WTC11 (cell line): ENCODE measurements at regions not wholly inside any gene's neighbourhood (a gene's known extent, or its start where the extent isn't known, plus 50 kb on each side); places are given as distances from the start of the nearest gene placed in this dataset.

Experiments used
- ATAC-seq: fragments of 200-7000 bp; cut with Tn5 transposase; 2 replicates; pipeline ENCODE4 v1.10.0; 2021; ENCODE audit warnings: mild to moderate bottlenecking, moderate library complexity
- CTCF ChIA-PET: fragments of 300-600 bp; sonication (Branson Sonifier 250); formaldehyde crosslinking; loops from one replicate; lab custom pipeline; 2021; ENCODE audit warnings: antibody characterized with exemption; lab: Charles Lee
- POLR2A ChIA-PET: fragments of 350-600 bp; sonication (Branson Sonifier 250); formaldehyde crosslinking; loops from one replicate; lab custom pipeline; 2021; ENCODE audit warnings: antibody characterized with exemption; lab: Charles Lee
- DNase-seq: peaks from one replicate; pipeline ENCODE4 v3.0.0; 2021; ENCODE audit warnings: low spot score
- H3K27ac Mint-ChIP-seq: 2 replicates; pipeline ENCODE4 v1.8.0; 2021; ENCODE audit warnings: mixed read lengths
- H3K27me3 Mint-ChIP-seq: 2 replicates; pipeline ENCODE4 v1.8.0; 2021; ENCODE audit warnings: low read depth, mild to moderate bottlenecking, moderate library complexity, mixed read lengths
- H3K36me3 Mint-ChIP-seq: 2 replicates; pipeline ENCODE4 v1.8.0; 2021; ENCODE audit warnings: mixed read lengths
- H3K4me1 Mint-ChIP-seq: 2 replicates; pipeline ENCODE4 v1.8.0; 2022; ENCODE audit warnings: mixed read lengths
- H3K4me3 Mint-ChIP-seq: 2 replicates; pipeline ENCODE4 v1.8.0; 2021; ENCODE audit warnings: mild to moderate bottlenecking, moderate library complexity, mixed read lengths
- H3K9me3 Mint-ChIP-seq: 2 replicates; pipeline ENCODE4 v1.8.0; 2021; ENCODE audit warnings: mixed read lengths
- EMX1 ChIP-seq: fragments of 250-450 bp; sonication (Bioruptor Pico); IDR thresholded peaks from 2 replicates; pipeline ENCODE4 v1.8.0; 2021; ENCODE audit warnings: mild to moderate bottlenecking
- FOXJ3 ChIP-seq: sonication (generic); formaldehyde crosslinking; IDR thresholded peaks from 2 replicates; pipeline ENCODE4 v1.9.0; 2021; ENCODE audit warnings: missing genetic modification reagents, mild to moderate bottlenecking, borderline replicate concordance
- MXD4 ChIP-seq: fragments of 250-450 bp; sonication (Bioruptor Pico); IDR thresholded peaks from 2 replicates; pipeline ENCODE4 v1.8.0; 2021; ENCODE audit warnings: mild to moderate bottlenecking, moderate library complexity, borderline replicate concordance
- NFYB ChIP-seq: sonication (generic); formaldehyde crosslinking; conservative IDR thresholded peaks from 2 replicates; pipeline ENCODE4 v1.8.0; 2022; ENCODE audit warnings: low read depth, missing genetic modification reagents
- NR2C2 ChIP-seq: sonication (generic); formaldehyde crosslinking; IDR thresholded peaks from 2 replicates; pipeline ENCODE4 v1.8.0; 2022; ENCODE audit warnings: mild to moderate bottlenecking, missing genetic modification reagents
- NR3C1 ChIP-seq: sonication (generic); formaldehyde crosslinking; conservative IDR thresholded peaks from 2 replicates; pipeline ENCODE4 v1.8.1; 2023; ENCODE audit warnings: low read depth, mild to moderate bottlenecking, missing genetic modification reagents
- SMAD3 ChIP-seq: sonication (generic); formaldehyde crosslinking; IDR thresholded peaks from 2 replicates; pipeline ENCODE4 v1.8.0; 2022; ENCODE audit warnings: missing genetic modification reagents, mild to moderate bottlenecking, borderline replicate concordance
- SMAD4 ChIP-seq: sonication (generic); formaldehyde crosslinking; IDR thresholded peaks from 2 replicates; pipeline ENCODE4 v1.8.0; 2022; ENCODE audit warnings: mild to moderate bottlenecking, missing genetic modification reagents
- TCF7 ChIP-seq: sonication (generic); formaldehyde crosslinking; IDR thresholded peaks from 2 replicates; pipeline ENCODE4 v1.8.0; 2022; ENCODE audit warnings: mild to moderate bottlenecking, low read depth, missing genetic modification reagents, moderate library complexity
- TEAD4 ChIP-seq: sonication (generic); formaldehyde crosslinking; IDR thresholded peaks from 2 replicates; pipeline ENCODE4 v1.8.0; 2022; ENCODE audit warnings: mild to moderate bottlenecking, missing genetic modification reagents
- ZNF121 ChIP-seq: sonication (generic); formaldehyde crosslinking; IDR thresholded peaks from 2 replicates; pipeline ENCODE4 v1.8.0; 2023; ENCODE audit warnings: missing genetic modification reagents
- ZNF423 ChIP-seq: fragments of 250-450 bp; sonication (Bioruptor Pico); IDR thresholded peaks from 2 replicates; pipeline ENCODE4 v2.1.2; 2022; ENCODE audit warnings: mild to moderate bottlenecking, moderate library complexity
- ZNF671 ChIP-seq: fragments of 250-450 bp; sonication (Bioruptor Pico); IDR thresholded peaks from 2 replicates; pipeline ENCODE4 v1.8.0; 2021; ENCODE audit warnings: mild to moderate bottlenecking
- TF ChIP-seq, protein P1 (sequence below): sonication (generic); formaldehyde crosslinking; IDR thresholded peaks from 2 replicates; pipeline ENCODE4 v1.8.1; 2022; ENCODE audit warnings: missing genetic modification reagents, borderline replicate concordance
- TF ChIP-seq, protein P2 (sequence below): sonication (generic); formaldehyde crosslinking; IDR thresholded peaks from 2 replicates; pipeline ENCODE4 v1.8.1; 2023; ENCODE audit warnings: mild to moderate bottlenecking, missing genetic modification reagents
- TF ChIP-seq, protein P3 (sequence below): sonication (generic); formaldehyde crosslinking; IDR thresholded peaks from 2 replicates; pipeline ENCODE4 v1.8.1; 2023; ENCODE audit warnings: mild to moderate bottlenecking, missing genetic modification reagents
- TF ChIP-seq, protein P4 (sequence below): sonication (generic); formaldehyde crosslinking; IDR thresholded peaks from 2 replicates; pipeline ENCODE4 v1.8.0; 2022; ENCODE audit warnings: mild to moderate bottlenecking, missing genetic modification reagents
- TF ChIP-seq, protein P5 (sequence below): sonication (generic); formaldehyde crosslinking; IDR thresholded peaks from 2 replicates; pipeline ENCODE4 v1.8.1; 2022; ENCODE audit warnings: low read depth, missing genetic modification reagents, borderline replicate concordance
- TF ChIP-seq, protein P6 (sequence below): sonication (generic); formaldehyde crosslinking; IDR thresholded peaks from 2 replicates; pipeline ENCODE4 v1.8.1; 2022; ENCODE audit warnings: low read depth, mild to moderate bottlenecking, moderate library complexity, missing genetic modification reagents, borderline replicate concordance
- TF ChIP-seq, protein P7 (sequence below): sonication (generic); formaldehyde crosslinking; IDR thresholded peaks from 2 replicates; pipeline ENCODE4 v1.8.0; 2022; ENCODE audit warnings: missing genetic modification reagents

DNA sequence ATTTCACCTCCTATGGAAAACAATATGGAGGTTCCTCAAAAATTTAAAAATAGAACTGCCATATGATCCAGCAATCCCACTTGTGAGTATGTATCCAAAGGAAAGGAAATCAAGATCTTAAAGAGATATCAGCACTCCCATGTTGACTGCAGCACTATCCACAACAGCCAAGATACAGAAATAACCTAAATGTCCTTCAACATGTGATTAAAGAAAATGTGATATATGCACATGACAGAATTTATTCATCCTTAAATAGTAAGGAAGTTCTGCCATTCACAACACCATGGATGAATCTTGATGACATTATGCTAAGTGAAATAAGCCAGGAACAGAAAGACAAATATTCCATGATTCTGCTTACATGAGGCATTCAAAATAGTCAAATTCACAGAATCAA, 303.6 kb upstream of the LRRN1 start (continued):
- TF ChIP-seq, protein P1, sequence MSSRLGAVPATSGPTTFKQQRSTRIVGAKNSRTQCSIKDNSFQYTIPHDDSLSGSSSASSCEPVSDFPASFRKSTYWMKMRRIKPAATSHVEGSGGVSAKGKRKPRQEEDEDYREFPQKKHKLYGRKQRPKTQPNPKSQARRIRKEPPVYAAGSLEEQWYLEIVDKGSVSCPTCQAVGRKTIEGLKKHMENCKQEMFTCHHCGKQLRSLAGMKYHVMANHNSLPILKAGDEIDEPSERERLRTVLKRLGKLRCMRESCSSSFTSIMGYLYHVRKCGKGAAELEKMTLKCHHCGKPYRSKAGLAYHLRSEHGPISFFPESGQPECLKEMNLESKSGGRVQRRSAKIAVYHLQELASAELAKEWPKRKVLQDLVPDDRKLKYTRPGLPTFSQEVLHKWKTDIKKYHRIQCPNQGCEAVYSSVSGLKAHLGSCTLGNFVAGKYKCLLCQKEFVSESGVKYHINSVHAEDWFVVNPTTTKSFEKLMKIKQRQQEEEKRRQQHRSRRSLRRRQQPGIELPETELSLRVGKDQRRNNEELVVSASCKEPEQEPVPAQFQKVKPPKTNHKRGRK (CRISPR knock-in tag) = no peak
- TF ChIP-seq, protein P2, sequence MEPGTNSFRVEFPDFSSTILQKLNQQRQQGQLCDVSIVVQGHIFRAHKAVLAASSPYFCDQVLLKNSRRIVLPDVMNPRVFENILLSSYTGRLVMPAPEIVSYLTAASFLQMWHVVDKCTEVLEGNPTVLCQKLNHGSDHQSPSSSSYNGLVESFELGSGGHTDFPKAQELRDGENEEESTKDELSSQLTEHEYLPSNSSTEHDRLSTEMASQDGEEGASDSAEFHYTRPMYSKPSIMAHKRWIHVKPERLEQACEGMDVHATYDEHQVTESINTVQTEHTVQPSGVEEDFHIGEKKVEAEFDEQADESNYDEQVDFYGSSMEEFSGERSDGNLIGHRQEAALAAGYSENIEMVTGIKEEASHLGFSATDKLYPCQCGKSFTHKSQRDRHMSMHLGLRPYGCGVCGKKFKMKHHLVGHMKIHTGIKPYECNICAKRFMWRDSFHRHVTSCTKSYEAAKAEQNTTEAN (CRISPR knock-in tag) = no peak
- TF ChIP-seq ZNF423 (CRISPR knock-in tag) (no peak), NFYB (CRISPR knock-in tag) (no peak), TCF7 (CRISPR knock-in tag) (no peak), NR2C2 (CRISPR knock-in tag) (no peak)

DNA sequence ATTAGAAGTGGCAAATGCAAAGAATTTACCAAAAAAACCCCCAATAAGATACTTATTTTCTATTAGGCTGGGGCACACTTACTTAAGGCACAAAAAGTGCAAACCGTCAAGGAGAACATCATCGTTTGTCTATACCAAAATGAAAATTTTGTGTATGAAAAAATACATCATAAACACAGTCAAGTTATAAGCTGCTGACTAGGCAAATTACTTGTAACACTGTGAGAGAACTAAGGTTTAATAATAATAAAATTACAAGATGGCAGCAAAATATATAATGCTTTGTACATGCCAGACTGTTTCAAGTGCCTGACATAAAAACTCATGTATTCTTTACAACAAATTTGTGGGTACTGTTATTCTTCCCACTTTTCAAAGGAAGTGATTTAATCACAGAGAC, 297.2 kb upstream of the CRBN start:
- ChIA-PET POLR2A (no interaction called here), CTCF (no interaction called here)
- no peak for ATAC-seq
- Mint-ChIP-seq H3K27ac (no peak overlapping the region), H3K4me3 (no peak overlapping the region), H3K9me3 (peaks cover 34% of the 10 kb centered on the region), H3K27me3 (peaks cover 5% of the 10 kb centered on the region), H3K36me3 (peaks cover 10% of the 10 kb centered on the region), H3K4me1 (no peaks in the 10 kb centered on the region)
- DNase-seq = no peak
- TF ChIP-seq, protein P3, sequence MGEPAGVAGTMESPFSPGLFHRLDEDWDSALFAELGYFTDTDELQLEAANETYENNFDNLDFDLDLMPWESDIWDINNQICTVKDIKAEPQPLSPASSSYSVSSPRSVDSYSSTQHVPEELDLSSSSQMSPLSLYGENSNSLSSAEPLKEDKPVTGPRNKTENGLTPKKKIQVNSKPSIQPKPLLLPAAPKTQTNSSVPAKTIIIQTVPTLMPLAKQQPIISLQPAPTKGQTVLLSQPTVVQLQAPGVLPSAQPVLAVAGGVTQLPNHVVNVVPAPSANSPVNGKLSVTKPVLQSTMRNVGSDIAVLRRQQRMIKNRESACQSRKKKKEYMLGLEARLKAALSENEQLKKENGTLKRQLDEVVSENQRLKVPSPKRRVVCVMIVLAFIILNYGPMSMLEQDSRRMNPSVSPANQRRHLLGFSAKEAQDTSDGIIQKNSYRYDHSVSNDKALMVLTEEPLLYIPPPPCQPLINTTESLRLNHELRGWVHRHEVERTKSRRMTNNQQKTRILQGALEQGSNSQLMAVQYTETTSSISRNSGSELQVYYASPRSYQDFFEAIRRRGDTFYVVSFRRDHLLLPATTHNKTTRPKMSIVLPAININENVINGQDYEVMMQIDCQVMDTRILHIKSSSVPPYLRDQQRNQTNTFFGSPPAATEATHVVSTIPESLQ = no peak
- TF ChIP-seq, protein P1 (CRISPR knock-in tag) = no peak
- TF ChIP-seq NR3C1 (CRISPR knock-in tag) (no peak), ZNF121 (no peak), SMAD3 (CRISPR knock-in tag) (no peak), TEAD4 (CRISPR knock-in tag) (no peak), MXD4 (no peak), ZNF671 (CRISPR knock-in tag) (no peak), EMX1 (CRISPR knock-in tag) (no peak), SMAD4 (no peak), FOXJ3 (no peak), NR2C2 (CRISPR knock-in tag) (no peak)
- TF ChIP-seq, protein P4, sequence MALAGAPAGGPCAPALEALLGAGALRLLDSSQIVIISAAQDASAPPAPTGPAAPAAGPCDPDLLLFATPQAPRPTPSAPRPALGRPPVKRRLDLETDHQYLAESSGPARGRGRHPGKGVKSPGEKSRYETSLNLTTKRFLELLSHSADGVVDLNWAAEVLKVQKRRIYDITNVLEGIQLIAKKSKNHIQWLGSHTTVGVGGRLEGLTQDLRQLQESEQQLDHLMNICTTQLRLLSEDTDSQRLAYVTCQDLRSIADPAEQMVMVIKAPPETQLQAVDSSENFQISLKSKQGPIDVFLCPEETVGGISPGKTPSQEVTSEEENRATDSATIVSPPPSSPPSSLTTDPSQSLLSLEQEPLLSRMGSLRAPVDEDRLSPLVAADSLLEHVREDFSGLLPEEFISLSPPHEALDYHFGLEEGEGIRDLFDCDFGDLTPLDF (CRISPR knock-in tag) = no peak
- TF ChIP-seq, protein P5, sequence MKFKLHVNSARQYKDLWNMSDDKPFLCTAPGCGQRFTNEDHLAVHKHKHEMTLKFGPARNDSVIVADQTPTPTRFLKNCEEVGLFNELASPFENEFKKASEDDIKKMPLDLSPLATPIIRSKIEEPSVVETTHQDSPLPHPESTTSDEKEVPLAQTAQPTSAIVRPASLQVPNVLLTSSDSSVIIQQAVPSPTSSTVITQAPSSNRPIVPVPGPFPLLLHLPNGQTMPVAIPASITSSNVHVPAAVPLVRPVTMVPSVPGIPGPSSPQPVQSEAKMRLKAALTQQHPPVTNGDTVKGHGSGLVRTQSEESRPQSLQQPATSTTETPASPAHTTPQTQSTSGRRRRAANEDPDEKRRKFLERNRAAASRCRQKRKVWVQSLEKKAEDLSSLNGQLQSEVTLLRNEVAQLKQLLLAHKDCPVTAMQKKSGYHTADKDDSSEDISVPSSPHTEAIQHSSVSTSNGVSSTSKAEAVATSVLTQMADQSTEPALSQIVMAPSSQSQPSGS (CRISPR knock-in tag) = no peak
- TF ChIP-seq, protein P2 (CRISPR knock-in tag) = no peak
- TF ChIP-seq, protein P6, sequence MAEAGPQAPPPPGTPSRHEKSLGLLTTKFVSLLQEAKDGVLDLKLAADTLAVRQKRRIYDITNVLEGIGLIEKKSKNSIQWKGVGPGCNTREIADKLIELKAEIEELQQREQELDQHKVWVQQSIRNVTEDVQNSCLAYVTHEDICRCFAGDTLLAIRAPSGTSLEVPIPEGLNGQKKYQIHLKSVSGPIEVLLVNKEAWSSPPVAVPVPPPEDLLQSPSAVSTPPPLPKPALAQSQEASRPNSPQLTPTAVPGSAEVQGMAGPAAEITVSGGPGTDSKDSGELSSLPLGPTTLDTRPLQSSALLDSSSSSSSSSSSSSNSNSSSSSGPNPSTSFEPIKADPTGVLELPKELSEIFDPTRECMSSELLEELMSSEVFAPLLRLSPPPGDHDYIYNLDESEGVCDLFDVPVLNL = no peak
- TF ChIP-seq, protein P7, sequence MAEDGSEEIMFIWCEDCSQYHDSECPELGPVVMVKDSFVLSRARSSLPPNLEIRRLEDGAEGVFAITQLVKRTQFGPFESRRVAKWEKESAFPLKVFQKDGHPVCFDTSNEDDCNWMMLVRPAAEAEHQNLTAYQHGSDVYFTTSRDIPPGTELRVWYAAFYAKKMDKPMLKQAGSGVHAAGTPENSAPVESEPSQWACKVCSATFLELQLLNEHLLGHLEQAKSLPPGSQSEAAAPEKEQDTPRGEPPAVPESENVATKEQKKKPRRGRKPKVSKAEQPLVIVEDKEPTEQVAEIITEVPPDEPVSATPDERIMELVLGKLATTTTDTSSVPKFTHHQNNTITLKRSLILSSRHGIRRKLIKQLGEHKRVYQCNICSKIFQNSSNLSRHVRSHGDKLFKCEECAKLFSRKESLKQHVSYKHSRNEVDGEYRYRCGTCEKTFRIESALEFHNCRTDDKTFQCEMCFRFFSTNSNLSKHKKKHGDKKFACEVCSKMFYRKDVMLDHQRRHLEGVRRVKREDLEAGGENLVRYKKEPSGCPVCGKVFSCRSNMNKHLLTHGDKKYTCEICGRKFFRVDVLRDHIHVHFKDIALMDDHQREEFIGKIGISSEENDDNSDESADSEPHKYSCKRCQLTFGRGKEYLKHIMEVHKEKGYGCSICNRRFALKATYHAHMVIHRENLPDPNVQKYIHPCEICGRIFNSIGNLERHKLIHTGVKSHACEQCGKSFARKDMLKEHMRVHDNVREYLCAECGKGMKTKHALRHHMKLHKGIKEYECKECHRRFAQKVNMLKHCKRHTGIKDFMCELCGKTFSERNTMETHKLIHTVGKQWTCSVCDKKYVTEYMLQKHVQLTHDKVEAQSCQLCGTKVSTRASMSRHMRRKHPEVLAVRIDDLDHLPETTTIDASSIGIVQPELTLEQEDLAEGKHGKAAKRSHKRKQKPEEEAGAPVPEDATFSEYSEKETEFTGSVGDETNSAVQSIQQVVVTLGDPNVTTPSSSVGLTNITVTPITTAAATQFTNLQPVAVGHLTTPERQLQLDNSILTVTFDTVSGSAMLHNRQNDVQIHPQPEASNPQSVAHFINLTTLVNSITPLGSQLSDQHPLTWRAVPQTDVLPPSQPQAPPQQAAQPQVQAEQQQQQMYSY (CRISPR knock-in tag) = no peak
